Right lobe of liver (tissue), 6 donors: ENCODE measurements at regions not wholly inside any gene's neighbourhood (a gene's known extent, or its start where the extent isn't known, plus 50 kb on each side); places are given as distances from the start of the nearest gene placed in this dataset.

ENCODE experiments used
- ATAC-seq, 4 donors: fragments of 200-7000 bp; cut with Tn5 transposase; one replicate each; pipeline ENCODE4 v1.9.1; 2020; ENCODE audit warnings: mild to moderate bottlenecking in 4 of 4, moderate library complexity in 4 of 4
- DNase-seq, 3 donors: peaks; one replicate each; pipeline ENCODE4 v3.0.0-alpha.2; 2020
- H3K27ac ChIP-seq, 3 donors: fragments of 200-600 bp; one replicate each; pipeline ENCODE4 v1.8.0; 2022
- H3K27me3 ChIP-seq, 2 donors: fragments of 200-600 bp; one replicate each; pipeline ENCODE4 v1.8.0; 2022
- H3K36me3 ChIP-seq, 4 donors: fragments of 200-600 bp; sonication (generic) in 1 of 4; one replicate each; pipeline versions ENCODE4 v1.5.1 to v1.8.0; 2017 to 2022; ENCODE audit warnings: control low read depth in 1 of 4
- H3K4me1 ChIP-seq, 4 donors: fragments of 200-600 bp; sonication (generic) in 1 of 4; one replicate each; pipeline versions ENCODE4 v1.5.1 to v1.8.0; 2017 to 2022; ENCODE audit warnings: control low read depth in 1 of 4
- H3K4me3 ChIP-seq, 3 donors: fragments of 200-600 bp; one replicate each; pipeline ENCODE4 v1.8.0; 2022
- H3K9me3 ChIP-seq, 4 donors: fragments of 200-600 bp; sonication (generic) in 1 of 4; one replicate each; pipeline versions ENCODE4 v1.5.1 to v1.8.0; 2017 to 2022; ENCODE audit warnings: control low read depth in 1 of 4
- CTCF ChIP-seq, 4 donors: fragments of 200-600 bp in 3 of 4; fragments of 450-650 bp in 1 of 4; IDR thresholded peaks; one replicate each; pipeline versions ENCODE4 v1.5.1 to v1.8.0; 2016 to 2022; ENCODE audit warnings: antibody characterized with exemption in 4 of 4, mild to moderate bottlenecking in 2 of 4
- POLR2A ChIP-seq: fragments of 450-650 bp; IDR thresholded peaks from one replicate; pipeline ENCODE4 v1.6.1; 2017; ENCODE audit warnings: antibody characterized with exemption, mild to moderate bottlenecking
- whole genome bisulfite sequencing: methylation state at CpG from one replicate; pipeline ENCODE4 v1.1.6; 2018; ENCODE audit warnings: low coverage, low lambda C conversion rate; ENCODE audit not compliant: insufficient coverage; ENCODE audit errors: missing lambda C conversion rate; 5-methylcytosine and 5-hydroxymethylcytosine counted together
- intact Hi-C, 2 donors: fragments of 100-400 bp; cut with DNase I; formaldehyde crosslinking; loops; one replicate each; pipeline versions ENCODE4 v1.11.2 to v1.14.1; 2022
- donor health status: DM: no; HTN: yes; CAD: no.
- donor health status: DM: no; HTN: no; CAD: no.
- donor health status: DM: no; HTN: no; CAD: no.
- donor health status: DM: no; HTN: yes; CAD: no.
- donor health status: DM: no; HTN: yes; CAD: no.

- intact Hi-C loops: no loop called here
- H3K27ac ChIP-seq: no peak overlapping the region
- TF ChIP-seq CTCF (IDR thresholded peaks at IDR 0.05): no peak
- WGBS: 64% methylated on average over 2 of the region's 6 CpGs
- no peaks in the 10 kb centered on the region for H3K36me3 ChIP-seq
- ATAC-seq (no peak), DNase-seq (no peak)
- H3K4me1 ChIP-seq: no peaks in the 10 kb centered on the region
- H3K27me3 ChIP-seq: no peaks in the 10 kb centered on the region
- no peak overlapping the region for H3K4me3 ChIP-seq
- H3K9me3 ChIP-seq: no peaks in the 10 kb centered on the region
Observed at GRCh38 chr18:7288544-7288943, 57.7 kb downstream of the LRRC30 start.

- 34% methylated on average over 3 of the region's 3 CpGs for whole genome bisulfite sequencing
Observed at GRCh38 chr18:7290077-7290476, 59.2 kb downstream of the LRRC30 start.

GRCh38 chr18:7291046-7291445 is 60.2 kb downstream of the LRRC30 start:
- H3K36me3 ChIP-seq: no peaks in the 10 kb centered on the region
- no peak for ATAC-seq
- H3K27ac ChIP-seq: no peak overlapping the region
- WGBS: 30% methylated on average over 3 of the region's 3 CpGs
- no peaks in the 10 kb centered on the region for H3K4me1 ChIP-seq
- no peaks in the 10 kb centered on the region for H3K9me3 ChIP-seq
- no peaks in the 10 kb centered on the region for H3K27me3 ChIP-seq
- no peak for DNase-seq
- intact Hi-C loops: no loop called here
- no peak overlapping the region for H3K4me3 ChIP-seq
- no peak for TF ChIP-seq CTCF (IDR thresholded peaks at IDR 0.05)
- TF ChIP-seq POLR2A: no peak

More at GRCh38 chr18:7290077-7290476, 59.2 kb downstream of the LRRC30 start:
- H3K36me3 ChIP-seq: no peaks in the 10 kb centered on the region
- TF ChIP-seq POLR2A (no peak), CTCF (IDR thresholded peaks at IDR 0.05) (no peak)
- DNase-seq (no peak), ATAC-seq (no peak)
- no peaks in the 10 kb centered on the region for H3K9me3 ChIP-seq
- H3K4me3 ChIP-seq: no peak overlapping the region
- H3K27ac ChIP-seq: no peak overlapping the region
- intact Hi-C loops: no loop called here
- H3K4me1 ChIP-seq: no peaks in the 10 kb centered on the region
- H3K27me3 ChIP-seq: no peaks in the 10 kb centered on the region

GRCh38 chr18:7298149-7298548 is 67.3 kb downstream of the LRRC30 start:
- no peak for ATAC-seq
- intact Hi-C loops: no loop called here
- H3K36me3 ChIP-seq: no peaks in the 10 kb centered on the region

More at GRCh38 chr18:7298149-7298548, 67.3 kb downstream of the LRRC30 start:
- no peaks in the 10 kb centered on the region for H3K27me3 ChIP-seq
- no peak overlapping the region for H3K27ac ChIP-seq
- no peak for TF ChIP-seq CTCF (IDR thresholded peaks at IDR 0.05)
- TF ChIP-seq POLR2A: no peak
- no peak for DNase-seq
- H3K4me1 ChIP-seq: no peaks in the 10 kb centered on the region
- no peaks in the 10 kb centered on the region for H3K9me3 ChIP-seq
- H3K4me3 ChIP-seq: no peak overlapping the region
